Activated CD4-positive, alpha-beta T cell treated with anti-CD3 and anti-CD28 coated beads for 48 hours (primary cell): ENCODE measurements at regions not wholly inside any gene's neighbourhood (a gene's known extent, or its start where the extent isn't known, plus 50 kb on each side); places are given as distances from the start of the nearest gene placed in this dataset.
A peak's percentile ranks its signal among the peaks of the same experiment; 100 is the strongest.
"Not testable (repeated sequence)": the region's sequence is repeated elsewhere in the genome, so short reads cannot be mapped to it uniquely, and the experiment has no call there.

ENCODE experiments used
- DNase-seq: peaks from one replicate; pipeline ENCODE4 v3.0.0-alpha.2; 2020

DNA sequence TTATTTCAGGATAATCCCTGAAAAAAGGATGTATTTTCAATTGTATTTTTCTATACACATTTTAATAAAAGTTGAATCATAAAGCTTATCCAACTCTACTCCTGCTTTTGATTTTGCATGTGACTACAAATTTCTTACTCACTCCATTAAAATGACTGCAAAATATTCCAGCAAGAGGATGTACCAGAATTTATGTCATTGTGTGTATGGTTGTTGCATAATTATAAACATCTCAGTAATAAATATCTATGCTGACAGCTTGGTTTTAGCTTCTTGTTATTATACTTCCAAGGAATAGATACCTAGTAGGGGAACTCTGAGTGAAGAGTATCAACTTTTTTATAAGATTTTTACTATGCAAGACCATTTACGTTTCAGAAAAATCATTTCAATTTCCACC, 463.2 kb upstream of the RUNX1 start:
- DNase-seq = no peak

DNA sequence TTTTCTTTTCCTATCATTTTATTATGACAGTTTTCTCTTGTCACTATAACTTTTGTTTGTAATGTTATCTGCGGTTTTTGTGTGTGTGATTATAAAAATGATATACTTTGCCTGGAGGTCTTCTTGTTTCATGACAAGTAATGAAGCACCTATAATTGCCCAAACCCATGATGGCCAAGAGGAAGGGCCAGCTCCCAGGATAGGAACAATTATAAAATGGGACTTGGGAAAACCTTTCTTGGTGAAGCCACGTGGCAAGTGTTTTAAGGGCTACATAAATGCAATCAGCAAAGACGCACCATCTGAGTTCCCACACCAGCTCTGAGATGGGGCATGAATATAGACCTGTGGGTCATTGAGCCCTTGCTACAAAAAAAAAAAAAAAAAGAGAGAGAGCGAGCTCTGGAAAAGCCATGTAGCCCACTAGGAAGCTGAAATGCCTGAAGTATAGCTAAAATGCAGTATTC, 462.6 kb upstream of the RUNX1 start:
- no peak for DNase-seq

DNA sequence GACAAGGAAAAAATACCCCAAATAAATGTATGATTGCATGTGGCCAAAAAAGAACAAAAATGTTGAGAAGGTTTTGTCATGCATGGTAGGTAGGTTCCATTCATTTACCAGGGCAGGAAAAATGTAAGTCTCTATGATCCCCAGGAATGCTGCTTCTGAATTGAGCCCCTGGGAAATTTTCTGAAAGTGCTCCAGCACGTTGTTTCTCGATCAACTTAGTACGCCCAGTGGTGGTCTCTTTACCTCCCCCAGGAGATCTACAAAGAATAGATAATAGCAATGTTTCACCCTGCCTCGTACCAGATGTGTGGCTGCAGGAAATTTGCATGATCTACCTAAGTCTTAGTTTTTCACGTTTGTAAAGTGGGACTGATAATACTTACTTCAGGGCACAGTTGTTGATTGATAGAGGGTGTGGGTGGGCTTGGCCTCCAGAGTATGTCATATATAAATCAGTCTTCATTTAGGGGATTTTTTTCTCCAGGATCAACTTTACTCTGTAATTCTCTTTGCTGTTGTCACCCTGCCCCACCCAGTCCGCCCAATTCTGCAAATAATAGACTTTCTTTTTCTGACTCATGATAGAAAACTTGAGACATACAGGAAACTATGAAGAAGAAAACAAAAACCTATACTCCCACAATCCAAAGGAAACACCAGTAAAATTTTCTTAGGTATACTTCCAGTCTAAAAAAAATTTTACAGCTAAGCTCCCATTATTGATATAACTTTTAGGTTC, 462.0 kb upstream of the RUNX1 start:
- peak; percentile 28 for DNase-seq

DNA sequence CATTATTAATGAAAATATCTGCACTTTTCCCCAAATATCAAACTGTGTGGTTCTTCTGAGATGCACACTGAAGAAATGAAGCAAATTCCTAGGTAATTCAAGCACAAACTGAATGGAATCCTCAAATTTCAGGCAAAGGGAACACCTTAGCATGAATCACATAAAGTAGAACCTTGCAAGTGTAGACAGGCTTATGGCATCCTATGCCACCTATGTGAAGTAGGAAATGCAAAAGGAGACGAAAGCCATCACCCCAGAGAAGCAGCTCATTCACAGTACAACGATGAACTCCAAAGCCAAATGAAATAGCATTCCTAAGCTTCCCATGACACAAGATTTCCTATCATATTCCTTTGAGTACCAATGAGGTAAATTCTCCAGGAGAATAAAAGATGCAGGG, 461.2 kb upstream of the RUNX1 start:
- no peak for DNase-seq

DNA sequence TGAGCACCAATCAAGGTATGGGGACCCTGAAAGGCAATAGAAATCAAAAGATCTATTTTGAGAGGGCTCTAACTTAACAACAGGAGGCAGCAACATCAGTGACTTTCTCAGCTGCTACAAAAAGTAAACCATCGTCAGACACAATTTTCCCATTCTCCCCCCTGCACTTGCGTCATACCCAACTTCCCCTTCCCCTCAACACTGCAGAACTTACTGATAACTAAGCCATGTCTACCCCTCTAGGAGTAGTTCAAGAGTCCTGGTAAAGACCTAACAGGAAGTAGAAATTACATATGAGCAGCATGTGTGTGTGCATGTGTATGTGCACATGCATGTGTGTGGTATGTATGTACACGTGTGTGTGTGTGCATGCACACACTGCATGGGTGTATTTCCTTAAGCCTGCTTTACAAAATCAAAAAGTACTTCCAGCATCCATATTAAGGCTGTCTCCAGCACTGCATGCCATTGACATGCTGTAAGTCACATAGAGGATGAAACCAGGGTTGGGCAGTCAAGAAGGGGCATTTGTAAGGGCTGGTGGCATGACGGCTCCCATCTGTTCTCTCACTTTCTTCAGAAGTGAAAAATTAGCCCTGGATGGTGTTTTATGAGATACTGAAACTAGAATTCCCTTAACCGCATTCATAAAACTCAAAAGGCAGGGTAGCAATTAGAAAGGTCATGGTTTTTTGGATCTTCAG, 460.1 kb upstream of the RUNX1 start:
- DNase-seq = no peak

DNA sequence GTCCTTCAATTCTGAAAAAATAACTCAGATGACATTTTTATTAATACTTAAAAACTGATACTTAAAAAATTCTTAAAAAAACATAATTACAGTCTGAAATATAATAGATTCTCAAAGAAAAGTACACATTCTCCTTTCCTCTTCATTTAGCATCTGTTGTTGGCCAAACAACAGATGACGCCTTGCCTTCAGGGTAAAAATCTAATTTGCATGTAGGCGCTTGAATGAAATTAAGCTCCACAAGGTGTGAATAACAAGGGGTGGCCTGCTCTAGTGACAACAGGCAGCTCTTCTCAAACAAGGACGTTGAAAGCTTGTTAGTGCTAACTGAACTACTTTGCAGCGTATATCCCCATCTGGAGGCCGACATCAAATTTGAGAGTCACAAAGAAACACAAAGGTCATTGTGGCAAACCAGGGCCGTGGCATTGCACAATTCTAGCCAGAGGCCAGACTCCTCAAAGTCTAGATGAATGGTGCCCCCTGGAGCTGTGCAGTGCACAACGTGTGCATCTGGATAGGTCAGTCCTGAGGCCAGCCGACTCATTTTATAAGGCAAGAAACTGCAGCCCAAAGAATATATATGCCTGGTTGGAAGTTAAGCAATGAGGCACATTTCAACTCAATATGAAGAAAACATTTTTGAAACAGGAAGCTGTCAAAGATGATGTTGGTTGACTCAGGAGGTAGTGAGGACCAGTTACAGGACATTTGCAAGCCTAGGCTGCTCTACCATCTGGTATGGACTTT, 459.2 kb upstream of the RUNX1 start:
- DNase-seq = peak; percentile 22

DNA sequence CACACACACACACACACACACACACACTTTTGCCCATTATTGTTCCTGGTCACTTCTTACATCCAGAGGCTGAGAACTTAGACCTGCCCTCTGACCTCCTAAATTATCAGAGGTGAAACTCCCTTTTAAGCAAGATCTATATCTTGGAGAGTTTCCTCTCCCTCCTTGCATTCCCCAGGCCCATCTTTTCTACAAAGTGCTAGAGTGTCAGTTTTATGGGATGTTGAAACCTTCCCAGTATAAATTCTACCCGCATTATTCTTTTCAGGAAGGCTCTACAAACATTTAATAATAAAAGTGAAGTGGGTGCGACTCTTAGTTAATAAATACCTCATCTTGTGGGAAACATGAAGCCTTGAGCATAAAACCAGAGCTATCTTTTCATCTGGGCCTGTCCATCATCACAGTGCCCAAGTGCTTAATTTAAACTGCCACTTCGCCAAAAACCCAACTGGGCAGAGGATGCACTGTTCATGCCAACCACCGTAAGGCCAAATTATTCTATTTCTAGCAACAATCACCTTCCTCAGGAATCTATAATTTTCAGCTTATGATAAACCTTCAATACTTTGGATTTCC, 458.2 kb upstream of the RUNX1 start:
- DNase-seq = no peak

DNA sequence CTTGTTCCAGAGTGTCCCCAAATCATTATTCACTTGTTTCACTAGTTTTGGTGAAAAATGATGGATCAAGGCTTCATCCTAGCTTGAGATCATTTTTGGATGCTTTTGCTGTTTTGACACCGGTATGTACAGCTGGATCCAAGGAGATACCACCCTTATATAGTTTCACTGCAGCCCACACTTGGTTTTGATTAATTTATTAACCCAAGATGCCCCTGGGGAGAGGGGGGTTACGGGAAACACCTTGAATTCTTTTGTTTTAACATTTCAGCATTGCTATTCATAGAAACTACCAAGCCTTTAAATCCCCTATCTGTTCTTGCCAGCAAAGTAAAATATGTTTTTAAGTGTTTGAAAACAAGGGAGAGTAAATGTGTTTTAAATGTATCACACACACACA, 457.7 kb upstream of the RUNX1 start:
- no peak for DNase-seq

DNA sequence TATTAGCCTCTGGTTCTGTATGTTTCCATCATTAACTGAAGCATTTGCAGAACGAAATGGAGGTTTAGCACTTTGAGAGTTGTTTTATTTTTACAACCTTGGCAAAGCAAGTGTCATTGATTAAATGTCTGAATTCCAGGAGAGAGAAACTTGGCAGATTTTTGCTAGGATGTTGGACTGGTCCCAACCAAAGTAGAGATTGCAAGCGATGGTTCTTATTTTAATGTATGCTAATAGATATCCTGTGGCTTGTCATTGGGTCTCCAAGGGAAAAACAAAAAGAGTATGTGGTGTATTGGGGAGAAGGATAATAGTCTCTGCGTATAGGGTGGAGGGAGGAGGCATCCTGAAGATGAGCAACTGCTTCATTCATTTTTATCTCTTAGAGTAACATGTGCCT, 457.2 kb upstream of the RUNX1 start:
- DNase-seq = no peak

DNA sequence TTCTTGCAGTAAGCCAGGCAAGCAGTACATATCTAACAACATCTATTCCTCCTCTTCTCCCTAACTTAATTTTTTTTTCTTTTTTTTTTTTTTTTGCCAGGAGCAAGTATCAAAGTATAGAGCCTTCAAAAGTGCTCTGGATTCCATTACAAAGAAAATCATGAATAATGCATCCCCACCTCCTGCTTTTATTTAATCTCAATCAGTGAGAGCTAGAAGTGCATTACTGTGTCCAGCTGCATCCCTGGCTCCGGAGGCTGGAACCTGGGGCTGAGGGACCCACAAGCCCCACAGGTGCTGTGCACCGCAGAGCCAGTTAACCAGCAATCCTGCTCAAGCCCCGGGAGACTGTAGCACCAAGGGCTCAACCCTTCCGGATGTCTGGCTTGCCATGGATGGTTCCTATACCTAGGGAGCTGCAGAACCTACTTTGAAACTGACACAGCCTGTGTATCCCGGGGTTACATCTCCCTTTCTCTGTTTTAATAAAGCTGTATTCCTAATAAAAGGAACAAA, 455.9 kb upstream of the RUNX1 start:
- no peak for DNase-seq

DNA sequence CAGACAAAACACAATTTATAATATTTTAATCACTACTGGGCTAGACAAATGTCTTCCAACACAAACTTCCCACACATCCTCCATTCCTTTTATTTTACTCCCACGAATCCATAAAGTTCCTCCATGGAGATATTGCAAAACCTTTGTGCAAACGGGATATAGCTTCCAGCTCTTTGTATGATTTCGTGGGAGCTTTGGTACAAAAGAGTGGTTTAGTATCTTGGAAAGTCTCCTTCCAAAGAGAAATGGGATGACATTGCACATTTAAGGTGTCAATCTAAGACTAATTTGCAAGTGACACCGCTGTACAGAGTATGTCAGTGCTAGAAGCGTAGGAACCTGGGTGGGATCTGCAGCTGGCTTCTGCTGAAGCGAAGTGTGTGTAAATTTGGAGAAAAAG, 455.2 kb upstream of the RUNX1 start:
- DNase-seq = no peak

DNA sequence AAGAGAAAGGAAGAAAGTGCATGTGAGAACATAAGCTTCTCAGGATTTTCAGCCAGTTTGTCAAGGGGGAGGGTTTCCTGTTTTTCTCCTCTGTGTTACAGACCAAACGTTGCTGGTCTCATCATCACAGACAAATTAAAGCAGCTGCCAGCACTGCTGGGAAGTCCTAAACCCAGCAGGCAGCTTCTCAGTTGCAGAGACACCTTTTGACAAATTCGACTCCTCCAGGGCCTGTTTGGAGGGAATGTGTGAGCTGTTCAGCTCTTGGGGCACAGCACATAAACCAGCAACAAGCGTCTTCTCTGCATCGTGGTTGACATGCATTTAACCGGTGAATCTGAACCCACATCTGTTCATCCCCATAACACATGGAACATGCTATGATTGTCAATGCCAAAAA, 454.6 kb upstream of the RUNX1 start:
- no peak for DNase-seq

DNA sequence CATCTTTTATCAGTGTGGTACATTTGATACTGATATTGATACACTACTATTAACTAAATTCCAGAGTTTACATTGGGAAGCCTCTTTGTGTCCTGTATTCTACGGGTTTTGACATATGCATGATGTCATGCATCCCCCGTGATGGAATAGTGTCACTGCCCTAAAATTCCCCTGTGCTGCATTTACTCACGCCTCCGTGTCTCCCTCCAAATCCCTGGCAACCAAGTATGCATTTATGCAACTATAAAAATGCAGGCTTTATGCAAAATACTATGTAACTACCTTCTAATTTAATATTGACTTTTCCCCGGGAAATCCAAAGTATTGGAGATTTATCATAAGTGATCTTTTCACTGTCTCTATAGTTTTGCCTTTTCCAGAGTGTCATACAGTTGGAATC, 453.7 kb upstream of the RUNX1 start:
- DNase-seq = no peak

DNA sequence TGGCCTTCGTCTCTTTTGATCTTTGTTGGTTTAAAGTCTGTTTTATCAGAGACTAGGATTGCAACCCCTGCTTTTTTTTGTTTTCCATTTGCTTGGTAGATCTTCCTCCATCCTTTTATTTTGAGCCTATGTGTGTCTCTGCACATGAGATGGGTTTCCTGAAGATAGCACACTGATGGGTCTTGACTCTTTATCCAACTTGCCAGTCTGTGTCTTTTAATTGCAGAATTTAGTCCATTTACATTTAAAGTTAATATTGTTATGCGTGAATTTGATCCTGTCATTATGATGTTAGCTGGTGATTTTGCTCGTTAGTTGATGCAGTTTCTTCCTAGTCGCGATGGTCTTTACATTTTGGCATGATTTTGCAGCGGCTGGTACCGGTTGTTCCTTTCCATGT, 448.4 kb upstream of the RUNX1 start:
- DNase-seq = not testable (repeated sequence)

DNA sequence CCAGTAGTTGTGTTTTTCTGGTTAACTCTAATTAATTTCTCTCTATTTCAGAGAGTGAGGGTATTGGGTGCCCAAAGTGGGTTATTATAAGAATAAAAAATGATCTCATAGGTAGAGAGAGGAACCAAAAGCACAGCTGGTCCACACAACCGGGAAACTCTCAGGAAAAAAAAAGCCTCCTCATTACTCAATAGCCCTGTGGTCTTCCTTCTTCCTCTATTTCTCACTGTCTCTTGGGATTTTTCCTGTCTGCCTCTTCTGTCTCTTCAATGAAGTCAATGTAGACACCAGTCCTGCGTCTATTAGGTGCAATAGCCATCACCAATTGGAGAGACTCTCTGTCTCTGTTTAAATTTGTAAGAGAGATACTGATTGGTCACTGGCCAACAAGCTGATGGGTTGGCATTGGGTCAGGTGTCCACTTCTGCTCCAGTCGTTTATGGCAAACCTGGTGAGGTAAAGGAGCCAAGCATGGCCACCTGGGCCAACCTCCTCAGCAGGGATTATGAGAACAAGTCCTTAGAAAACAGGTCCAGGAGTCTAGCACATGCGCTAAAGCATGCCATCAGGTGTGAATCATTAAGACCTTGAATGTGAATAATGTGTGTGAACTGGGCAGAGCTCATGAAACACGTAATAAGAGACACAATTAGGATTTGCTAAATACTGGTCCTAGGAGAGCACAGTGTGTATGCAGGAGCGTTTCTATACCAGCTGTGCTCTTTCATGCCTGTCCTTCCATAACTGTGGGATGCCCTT, 443.0 kb upstream of the RUNX1 start:
- DNase-seq = no peak

DNA sequence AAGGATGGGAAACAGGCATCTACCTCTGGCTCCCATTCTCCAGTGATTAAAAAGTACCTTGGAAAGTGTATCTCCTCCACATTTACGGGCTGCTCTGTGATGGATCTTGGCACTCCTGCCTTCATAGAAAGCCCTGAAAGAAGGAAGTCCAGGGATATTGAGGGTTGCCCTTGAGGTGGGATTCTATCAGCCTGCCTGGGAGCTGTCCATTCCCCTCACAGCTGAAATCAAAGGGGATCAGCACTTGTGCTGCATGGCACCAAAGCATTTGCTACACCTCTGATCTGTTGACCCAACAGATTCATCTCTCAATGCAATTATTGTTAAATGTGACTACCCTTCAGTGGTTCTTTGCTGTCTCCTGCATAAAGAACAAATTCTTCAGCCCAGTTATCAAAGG, 442.0 kb upstream of the RUNX1 start:
- no peak for DNase-seq

DNA sequence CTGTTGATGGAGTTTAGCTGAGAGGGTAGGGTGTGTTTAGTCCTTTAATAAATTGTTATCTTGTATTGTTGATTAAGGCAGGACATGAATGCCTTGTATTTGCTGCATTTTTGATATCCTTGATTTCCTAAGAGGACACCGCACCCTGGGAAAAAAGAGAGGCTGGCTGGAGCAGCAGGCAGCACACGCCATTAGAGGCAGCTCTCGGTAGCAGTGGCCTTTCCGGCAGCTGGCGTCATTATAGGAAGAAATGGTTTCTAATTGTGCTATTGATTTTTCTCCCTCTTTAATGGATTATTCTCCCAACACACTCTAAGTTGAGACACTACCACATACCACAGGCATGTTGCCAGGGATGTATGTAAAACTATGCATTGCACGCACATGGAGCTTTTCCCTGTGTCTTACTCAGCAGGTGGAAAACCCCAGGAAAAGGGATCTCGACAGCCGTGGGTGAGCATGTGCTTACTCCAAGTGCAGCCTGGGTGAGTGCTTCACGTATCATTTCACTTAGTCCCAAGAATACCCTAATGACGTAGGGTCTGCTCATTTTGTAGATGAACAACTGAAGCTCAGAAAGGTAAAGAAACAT, 440.4 kb upstream of the RUNX1 start:
- no peak for DNase-seq

DNA sequence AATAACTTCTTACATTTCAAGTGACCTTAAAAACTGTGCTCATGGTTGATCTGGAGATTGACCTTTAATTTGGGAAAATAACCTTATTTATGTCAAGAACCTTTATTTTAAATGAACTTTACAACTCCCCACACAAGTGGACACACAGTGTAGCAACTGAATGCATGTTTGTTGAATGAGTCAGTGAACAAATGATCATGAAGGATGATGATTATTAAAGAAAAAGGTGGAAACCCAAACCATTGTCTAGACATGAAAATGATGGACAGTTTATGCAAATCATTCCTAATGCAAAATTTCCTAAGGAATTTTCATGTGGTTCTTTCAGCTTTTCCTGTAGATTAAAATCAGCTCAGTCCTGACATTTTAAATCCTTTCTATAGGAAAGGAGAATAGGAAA, 439.8 kb upstream of the RUNX1 start:
- no peak for DNase-seq

DNA sequence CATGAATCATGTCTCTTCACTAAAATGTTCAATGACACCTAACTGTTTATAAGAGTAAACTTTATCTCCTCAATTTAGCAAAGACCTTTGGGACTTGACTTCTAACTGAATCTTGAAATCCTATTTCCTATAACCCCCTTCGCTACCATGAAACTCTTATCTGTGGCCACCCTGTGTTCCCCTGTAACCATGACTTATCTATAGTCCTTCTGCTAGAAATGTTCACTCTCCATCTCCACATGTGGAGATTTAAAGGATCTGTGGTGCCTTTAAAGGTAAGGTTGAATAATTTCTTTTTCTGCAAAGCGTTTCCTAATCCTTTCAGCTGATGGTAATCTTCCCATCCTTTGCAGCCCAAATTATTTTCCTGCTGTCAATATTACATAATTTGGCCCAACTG, 436.3 kb upstream of the RUNX1 start:
- no peak for DNase-seq

DNA sequence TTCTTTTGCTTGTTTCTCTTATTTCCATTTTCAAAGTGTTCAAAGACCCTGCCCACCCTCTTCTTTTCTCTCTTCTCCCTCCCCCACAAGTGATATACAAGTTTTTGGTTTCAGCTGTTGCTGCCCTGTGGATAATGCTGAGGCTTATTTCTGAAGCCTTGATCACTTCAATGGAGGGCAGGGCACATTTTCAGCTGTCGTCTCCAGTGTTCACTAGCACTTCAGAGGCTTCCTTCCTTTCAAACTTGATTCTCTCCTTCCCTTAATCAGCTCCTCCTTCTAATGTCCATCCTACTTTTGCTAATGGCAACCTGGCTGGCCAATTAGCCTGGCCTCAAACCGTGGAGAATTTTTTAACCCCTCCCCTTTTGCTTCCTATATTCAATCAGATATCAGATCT, 435.7 kb upstream of the RUNX1 start:
- no peak for DNase-seq

DNA sequence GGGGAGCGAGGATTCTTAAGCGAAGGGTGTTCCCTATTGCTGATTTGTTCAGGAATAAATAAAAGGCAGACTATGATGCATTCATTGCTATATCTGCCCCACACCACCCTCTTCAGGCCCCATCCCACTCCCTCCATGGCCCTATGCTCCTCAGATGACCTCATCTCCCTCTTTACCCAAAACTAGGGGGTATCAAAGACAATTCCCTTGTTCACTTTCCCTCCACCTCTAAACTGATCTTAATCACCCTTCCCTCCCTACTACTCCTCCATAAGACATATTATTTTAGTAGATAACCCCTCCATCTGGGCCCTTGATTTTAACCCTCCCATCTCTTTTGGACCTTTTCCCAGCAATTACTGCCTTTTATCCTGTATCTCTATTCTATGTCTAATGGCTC, 434.9 kb upstream of the RUNX1 start:
- no peak for DNase-seq
